GM12878 (cell line): ENCODE measurements at regions not wholly inside any gene's neighbourhood (a gene's known extent, or its start where the extent isn't known, plus 50 kb on each side); places are given as distances from the start of the nearest gene placed in this dataset.

ENCODE experiments used
- BACH1 ChIP-seq: fragments of 450-650 bp; IDR thresholded peaks from 2 replicates; pipeline ENCODE4 v1.6.1; 2017; ENCODE audit warnings: mild to moderate bottlenecking, borderline replicate concordance
- HDAC2 ChIP-seq: fragments of 200-600 bp; sonication (generic); IDR thresholded peaks from 2 replicates; pipeline ENCODE4 v1.6.1; 2017
- MEF2A ChIP-seq: IDR thresholded peaks from 2 replicates; pipeline ENCODE4 v1.6.1; 2011; ENCODE audit warnings: low read depth, mild to moderate bottlenecking, low read length, moderate library complexity; ENCODE audit not compliant: insufficient read depth
- TCF3 ChIP-seq: IDR thresholded peaks from 2 replicates; pipeline ENCODE4 v1.6.1; 2012; ENCODE audit warnings: low read depth, mild to moderate bottlenecking, low read length, borderline replicate concordance; ENCODE audit not compliant: insufficient read depth
- YBX1 ChIP-seq: fragments of 450-650 bp; IDR thresholded peaks from 2 replicates; pipeline ENCODE4 v1.6.1; 2016; ENCODE audit warnings: antibody characterized with exemption
- ZNF384 ChIP-seq: IDR thresholded peaks from 2 replicates; pipeline ENCODE4 v1.6.1; 2012; ENCODE audit warnings: low read depth, mild to moderate bottlenecking, low read length, improper control_type of control experiment, borderline replicate concordance
- TF ChIP-seq, protein P1 (sequence below): IDR thresholded peaks from 2 replicates; pipeline ENCODE4 v1.6.1; 2012; ENCODE audit warnings: improper control_type of control experiment, low read depth, low read length; ENCODE audit not compliant: insufficient replicate concordance
- TF ChIP-seq, protein P2 (sequence below): IDR thresholded peaks from 2 replicates; pipeline ENCODE4 v1.6.1; 2012; ENCODE audit warnings: mild to moderate bottlenecking, low read depth, low read length

DNA sequence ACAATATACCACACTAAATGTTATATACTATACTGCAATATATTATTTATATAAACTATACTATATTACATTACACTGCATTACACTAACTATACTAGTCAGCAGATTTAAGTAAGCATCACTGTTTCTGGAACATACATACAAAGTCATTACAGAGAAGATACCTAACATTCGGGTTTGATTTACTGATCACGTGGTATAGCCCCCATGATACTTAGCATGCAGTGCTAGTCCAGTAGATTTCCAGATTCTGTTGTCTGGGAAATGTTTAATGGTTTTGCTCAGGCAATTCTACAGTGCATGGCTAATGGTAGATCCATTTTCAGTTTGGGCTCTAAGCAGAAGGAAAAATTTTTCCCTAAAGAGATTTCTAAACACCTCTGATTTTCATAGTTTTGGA, 403.7 kb upstream of the TMTC1 start (continued):
- TF ChIP-seq, protein P1, sequence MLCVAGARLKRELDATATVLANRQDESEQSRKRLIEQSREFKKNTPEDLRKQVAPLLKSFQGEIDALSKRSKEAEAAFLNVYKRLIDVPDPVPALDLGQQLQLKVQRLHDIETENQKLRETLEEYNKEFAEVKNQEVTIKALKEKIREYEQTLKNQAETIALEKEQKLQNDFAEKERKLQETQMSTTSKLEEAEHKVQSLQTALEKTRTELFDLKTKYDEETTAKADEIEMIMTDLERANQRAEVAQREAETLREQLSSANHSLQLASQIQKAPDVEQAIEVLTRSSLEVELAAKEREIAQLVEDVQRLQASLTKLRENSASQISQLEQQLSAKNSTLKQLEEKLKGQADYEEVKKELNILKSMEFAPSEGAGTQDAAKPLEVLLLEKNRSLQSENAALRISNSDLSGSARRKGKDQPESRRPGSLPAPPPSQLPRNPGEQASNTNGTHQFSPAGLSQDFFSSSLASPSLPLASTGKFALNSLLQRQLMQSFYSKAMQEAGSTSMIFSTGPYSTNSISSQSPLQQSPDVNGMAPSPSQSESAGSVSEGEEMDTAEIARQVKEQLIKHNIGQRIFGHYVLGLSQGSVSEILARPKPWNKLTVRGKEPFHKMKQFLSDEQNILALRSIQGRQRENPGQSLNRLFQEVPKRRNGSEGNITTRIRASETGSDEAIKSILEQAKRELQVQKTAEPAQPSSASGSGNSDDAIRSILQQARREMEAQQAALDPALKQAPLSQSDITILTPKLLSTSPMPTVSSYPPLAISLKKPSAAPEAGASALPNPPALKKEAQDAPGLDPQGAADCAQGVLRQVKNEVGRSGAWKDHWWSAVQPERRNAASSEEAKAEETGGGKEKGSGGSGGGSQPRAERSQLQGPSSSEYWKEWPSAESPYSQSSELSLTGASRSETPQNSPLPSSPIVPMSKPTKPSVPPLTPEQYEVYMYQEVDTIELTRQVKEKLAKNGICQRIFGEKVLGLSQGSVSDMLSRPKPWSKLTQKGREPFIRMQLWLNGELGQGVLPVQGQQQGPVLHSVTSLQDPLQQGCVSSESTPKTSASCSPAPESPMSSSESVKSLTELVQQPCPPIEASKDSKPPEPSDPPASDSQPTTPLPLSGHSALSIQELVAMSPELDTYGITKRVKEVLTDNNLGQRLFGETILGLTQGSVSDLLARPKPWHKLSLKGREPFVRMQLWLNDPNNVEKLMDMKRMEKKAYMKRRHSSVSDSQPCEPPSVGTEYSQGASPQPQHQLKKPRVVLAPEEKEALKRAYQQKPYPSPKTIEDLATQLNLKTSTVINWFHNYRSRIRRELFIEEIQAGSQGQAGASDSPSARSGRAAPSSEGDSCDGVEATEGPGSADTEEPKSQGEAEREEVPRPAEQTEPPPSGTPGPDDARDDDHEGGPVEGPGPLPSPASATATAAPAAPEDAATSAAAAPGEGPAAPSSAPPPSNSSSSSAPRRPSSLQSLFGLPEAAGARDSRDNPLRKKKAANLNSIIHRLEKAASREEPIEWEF, result no peak
- TF ChIP-seq MEF2A (no peak), ZNF384 (no peak), YBX1 (no peak), HDAC2 (no peak), BACH1 (no peak), TCF3 (no peak)
- TF ChIP-seq, protein P2, sequence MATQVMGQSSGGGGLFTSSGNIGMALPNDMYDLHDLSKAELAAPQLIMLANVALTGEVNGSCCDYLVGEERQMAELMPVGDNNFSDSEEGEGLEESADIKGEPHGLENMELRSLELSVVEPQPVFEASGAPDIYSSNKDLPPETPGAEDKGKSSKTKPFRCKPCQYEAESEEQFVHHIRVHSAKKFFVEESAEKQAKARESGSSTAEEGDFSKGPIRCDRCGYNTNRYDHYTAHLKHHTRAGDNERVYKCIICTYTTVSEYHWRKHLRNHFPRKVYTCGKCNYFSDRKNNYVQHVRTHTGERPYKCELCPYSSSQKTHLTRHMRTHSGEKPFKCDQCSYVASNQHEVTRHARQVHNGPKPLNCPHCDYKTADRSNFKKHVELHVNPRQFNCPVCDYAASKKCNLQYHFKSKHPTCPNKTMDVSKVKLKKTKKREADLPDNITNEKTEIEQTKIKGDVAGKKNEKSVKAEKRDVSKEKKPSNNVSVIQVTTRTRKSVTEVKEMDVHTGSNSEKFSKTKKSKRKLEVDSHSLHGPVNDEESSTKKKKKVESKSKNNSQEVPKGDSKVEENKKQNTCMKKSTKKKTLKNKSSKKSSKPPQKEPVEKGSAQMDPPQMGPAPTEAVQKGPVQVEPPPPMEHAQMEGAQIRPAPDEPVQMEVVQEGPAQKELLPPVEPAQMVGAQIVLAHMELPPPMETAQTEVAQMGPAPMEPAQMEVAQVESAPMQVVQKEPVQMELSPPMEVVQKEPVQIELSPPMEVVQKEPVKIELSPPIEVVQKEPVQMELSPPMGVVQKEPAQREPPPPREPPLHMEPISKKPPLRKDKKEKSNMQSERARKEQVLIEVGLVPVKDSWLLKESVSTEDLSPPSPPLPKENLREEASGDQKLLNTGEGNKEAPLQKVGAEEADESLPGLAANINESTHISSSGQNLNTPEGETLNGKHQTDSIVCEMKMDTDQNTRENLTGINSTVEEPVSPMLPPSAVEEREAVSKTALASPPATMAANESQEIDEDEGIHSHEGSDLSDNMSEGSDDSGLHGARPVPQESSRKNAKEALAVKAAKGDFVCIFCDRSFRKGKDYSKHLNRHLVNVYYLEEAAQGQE, result no peak
